NCI-H2196 (cell line): ENCODE measurements at regions not wholly inside any gene's neighbourhood (a gene's known extent, or its start where the extent isn't known, plus 50 kb on each side); places are given as distances from the start of the nearest gene placed in this dataset.

ENCODE experiments used
- DNase-seq: peaks from one replicate; lab custom pipeline; 2025; ENCODE audit not compliant: unreplicated experiment; lab: John Stamatoyannopoulos, UW

DNA sequence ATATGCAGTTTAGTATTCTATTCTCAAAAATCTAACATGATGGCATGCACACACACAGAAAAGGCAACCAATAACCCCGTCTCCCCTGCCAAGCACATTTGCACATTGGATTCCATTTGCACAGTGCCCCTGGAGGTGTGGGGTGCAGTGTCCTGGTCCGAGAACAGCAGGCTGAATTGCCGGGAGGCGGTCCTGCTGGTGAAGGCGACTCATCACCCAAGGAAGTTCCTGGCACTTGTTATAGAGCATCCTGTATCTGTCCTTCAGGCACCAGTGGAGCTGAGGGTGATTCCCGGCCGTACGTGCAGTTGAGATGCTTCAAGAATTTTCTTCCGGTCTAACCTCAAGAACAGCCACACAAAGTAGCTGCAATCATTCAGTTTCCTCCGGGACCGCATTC, 73.0 kb upstream of the RAB12 start:
- DNase-seq = no peak

DNA sequence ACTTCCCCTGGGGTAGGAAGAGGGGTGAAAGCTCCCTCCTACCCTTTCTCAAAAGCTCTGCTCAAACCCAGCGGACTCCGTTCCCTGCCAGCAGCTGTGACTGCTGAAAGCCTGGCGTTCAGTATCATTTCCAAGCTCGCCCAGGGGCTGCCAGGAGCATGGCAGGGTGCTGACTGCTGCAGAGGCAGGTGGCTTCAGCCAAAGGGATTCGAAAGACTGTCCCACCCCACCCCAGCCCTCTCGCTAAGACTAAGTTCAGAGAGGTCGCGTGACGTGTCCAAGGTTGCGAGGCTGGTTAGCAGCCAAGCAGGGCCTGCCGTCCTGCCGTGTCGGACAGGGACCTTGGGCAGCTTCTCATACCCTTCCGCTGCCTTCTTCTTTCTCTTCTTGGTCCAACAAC, 72.3 kb upstream of the RAB12 start:
- DNase-seq = no peak

DNA sequence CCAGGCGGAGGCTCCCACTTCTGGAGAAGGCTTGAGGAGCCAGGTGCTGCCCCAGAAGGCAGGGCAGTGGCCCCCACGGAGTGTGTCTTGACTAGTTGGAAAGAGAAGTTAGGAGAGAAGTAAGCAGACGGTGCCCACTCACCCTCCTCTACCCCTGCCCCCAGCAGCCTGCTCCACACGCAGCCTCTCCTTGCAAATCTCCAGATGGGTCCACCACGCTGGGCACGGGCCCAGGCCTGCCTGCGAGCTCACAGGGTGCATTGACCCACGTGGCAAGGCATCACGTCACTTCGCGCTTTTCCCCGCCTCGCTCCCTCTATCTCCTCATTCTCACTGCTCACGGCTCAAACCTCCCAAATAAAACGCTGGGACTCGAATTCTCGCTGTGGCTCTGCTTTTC, 71.8 kb upstream of the RAB12 start:
- no peak for DNase-seq

DNA sequence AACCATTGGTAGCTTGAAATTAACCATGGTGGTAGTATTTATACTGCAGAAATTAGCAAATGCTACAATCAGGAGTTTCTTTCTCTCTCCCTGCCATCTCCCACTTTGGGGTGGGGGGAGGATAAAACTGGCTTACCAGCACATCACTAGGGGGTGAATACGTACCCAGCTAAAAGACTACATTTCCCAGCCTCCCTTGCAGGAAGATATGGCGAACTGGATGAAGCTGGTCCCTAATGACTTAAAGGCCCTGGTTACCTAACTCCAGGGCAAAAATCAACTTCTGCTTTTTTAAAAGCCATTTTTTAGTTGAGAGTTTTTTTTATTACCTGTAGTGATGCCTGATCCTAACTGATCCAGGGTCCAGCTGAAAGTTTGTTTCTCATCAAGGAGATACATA, 70.3 kb upstream of the RAB12 start:
- no peak for DNase-seq

DNA sequence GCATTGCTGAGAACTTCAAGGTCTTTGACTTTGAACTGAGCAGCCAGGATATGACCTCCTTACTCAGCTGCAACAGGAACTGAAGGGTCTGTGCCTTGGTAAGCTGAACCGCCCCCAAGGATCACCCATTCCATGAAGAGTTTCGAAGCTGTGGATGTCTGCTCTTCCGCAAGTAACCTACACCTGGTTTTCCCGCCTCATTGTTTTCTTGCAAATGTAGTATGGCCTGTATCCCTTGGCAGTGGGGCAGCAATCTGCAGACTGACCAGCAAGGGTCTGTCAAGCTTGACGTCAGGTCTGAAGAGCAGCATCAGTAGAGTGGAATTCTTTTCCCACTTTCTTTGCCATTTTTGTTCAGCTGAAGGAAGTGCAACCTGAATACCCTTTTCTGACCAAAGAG, 62.6 kb upstream of the RAB12 start:
- no peak for DNase-seq

DNA sequence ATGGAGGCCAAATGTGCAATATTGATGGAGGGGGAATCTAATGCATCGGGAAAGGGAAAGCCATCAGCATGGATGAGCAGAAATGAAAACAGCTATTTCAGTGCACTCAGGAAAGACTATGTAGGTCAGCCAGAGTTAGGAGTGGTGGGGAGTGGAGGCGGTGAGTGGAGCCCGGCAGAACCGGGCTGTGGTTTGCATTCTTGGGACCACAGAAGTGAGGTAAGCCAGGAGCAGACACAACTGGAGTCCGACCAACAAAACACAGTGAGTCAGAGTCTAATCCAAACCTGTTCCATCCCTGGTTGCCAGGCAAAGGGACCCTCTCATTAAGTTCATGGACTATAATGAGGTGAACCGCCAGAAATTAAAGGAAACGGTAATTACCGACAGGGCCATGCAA, 61.1 kb upstream of the RAB12 start:
- DNase-seq = no peak

DNA sequence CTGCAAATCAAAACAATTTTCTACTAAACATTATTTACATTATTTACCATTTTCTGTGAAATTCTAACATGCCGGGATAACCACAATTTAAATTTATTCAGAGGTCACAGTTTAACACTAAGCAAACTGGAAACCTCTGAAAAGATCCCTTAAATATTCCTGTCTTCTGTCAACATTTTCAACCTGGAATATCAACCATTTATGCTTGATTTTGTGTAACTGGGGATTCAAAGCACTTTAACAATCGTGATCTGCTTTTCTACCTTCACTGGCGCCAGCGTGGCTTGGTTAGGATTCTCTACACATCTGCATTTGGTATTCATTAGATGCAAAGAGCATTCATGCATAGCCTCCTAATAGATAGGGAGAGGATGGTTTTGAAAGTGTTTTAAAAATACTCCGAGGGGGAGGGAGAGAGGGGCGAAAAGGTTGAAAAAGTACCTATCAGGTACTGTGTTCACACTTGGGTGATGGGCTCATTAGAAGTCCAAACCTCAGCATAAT, 59.9 kb upstream of the RAB12 start:
- DNase-seq = no peak

DNA sequence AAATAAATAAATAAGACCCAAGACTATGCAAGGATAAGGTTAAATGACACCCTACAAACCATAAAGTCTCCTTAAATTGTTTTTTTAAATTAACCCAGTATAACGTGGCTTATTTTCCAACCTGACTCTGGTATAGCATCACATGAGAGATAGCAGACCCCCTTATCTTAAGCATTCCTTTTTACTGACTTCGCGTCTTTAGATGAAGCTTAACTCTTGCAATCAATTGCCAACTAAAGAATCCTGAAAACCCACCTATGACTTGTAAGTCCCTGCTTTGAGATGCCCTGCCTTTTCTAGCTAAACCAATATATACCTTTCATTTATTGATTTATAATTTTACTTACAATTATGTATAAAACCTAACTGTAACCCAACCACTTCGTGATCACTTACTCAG, 57.1 kb upstream of the RAB12 start:
- DNase-seq = no peak

DNA sequence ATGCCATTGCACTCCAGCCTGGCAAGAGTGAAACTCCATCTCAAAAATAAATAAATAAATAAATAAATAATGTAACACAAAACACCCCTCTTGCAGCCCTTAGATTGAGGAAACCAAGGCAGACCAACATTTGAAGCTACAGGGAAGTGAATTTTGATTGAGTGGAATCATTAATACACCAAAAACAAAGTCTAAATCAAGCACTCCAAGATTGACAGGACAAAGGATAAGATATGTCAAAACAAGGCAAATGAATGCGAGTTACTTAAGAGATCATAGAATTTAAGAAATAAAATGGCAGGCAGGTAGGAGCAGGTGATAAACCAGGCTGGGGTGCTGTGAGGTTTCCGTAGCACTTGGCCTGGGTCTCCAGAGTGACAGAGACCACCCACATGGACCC, 54.9 kb upstream of the RAB12 start:
- no peak for DNase-seq

DNA sequence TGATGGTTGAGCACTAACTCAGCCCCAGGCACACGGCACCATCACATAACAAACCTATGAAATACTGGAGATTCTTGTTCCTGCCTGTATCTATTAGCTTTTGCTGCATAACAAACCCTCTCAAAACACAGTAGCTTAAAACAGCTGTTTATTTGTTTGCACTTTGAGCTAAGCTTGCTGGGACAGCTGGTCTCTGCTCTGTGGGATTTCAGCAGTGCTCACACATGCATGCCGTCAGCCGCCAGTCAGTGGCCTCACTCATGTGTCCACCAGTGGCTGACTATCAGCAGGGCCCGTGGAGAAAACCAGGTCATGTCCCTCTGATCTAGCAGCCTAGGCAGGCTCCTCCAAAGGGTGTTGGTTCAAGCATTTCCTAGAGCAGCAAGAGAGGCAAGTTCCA, 52.8 kb upstream of the RAB12 start:
- no peak for DNase-seq
